ENCODE measurements at regions not wholly inside any gene's neighbourhood (a gene's known extent, or its start where the extent isn't known, plus 50 kb on each side); places are given as distances from the start of the nearest gene placed in this dataset.

DNA sequence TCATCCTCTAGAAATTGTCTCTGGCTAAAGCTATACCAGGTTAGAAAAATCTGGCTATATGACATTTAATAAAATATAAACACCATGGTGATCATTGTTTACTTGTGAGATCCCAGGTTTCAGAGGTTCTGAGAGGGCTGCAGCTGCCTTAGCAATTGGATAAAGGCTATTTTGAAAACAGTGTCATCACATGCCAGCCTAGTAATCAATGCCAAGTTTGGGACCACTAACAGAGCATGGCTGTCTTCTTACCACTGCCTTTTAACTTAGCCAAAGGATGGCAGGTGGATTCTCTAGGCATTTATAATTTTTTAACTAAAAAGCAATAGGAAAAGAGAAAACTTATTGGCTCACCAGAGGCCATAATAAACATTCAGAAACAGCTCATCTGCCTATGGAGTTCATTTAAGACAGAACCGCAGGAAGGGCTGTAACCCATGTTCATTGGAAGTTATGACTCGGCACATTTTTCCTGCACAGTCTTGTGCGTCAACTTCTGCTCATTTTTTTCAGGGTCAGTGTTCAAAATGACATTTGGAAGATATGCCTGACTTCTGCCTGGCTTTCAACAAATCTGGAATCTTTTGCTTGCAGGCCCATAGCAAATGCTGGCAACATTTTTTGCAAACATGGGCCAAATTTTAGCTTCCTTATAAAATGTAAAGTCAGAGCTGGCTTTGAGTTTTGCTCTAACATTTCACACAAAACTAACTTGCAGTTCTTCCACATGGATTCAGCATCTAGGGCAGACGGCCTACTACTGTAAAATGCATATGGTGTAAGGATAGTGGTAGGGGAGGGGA, 476.0 kb upstream of the TBL1XR1 start:
- DNase-seq (ENCODE audit: low read depth): peak; percentile 44

DNA sequence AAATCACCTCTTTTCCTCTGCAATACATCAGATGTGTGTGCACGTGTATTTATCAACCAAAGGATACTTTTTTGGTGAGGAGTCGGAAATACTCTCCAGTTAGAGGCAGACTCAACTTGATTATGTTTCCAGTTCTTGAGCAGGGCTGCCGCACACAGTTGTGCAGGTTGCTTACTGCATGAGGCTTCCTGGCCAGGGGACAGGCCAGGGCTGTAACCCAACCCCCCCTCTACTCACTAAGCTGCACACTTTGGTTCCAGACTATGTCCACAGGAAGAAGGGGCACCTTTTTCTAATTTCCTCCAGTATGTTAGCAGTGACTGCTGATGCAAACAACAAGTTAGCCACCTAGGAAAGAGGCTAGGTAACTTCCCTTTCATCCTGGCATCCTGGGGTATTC, 476.9 kb upstream of the TBL1XR1 start:
- no peak for DNase-seq (ENCODE audit: low read depth)

DNA sequence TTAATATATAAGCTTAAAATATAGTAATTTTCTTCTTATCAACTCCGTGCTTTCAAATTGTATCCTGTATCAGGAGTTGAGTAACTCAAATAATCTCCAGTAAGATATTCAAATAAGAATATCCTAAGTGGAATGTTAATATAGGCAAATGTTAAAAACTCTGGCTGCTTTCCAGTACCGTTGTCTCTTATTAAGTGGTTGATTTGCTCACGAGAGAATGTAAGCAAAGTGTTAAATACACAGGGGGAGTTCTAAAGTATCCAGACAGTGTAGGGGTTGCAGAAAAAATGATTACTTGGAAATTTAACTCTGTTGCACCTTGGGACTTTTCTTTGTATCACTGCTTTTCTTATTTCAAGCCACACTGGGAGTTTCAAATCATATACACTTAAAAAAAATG, 478.9 kb upstream of the TBL1XR1 start:
- DNase-seq (ENCODE audit: low read depth): no peak

DNA sequence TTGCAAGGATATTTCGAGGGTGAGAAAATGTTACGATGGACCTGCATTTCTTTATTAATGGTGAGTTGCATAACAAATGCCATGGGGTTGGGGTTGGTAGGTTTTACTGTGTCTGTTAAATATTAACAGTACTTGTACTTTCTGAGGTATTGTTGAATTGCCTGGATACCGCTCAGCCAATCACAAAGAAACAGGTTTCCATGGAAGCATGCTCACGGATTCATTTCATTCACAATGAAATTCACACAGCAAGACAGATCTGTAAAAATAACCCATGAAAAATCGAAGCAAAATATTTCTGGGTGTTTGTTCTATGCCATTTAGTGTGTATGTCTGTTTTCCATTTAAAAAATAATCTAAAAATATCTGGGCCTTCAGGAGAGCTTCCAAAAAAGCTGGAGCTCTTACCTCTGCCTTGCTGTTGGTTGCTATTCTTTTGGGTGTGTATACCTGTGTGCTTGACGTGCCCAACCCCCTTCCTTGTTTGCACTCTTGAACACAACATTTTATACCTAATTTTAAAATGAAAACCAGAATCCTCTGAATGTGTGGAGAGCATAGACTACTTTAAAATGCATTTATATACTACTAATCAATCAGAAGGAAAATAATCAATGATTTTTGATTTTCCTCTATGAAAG, 479.8 kb upstream of the TBL1XR1 start:
- DNase-seq (ENCODE audit: low read depth): no peak

GRCh38 chr3:177679568-177680471, 482.5 kb upstream of the TBL1XR1 start:
- DNase-seq (ENCODE audit: low read depth): peak; percentile 85

GRCh38 chr3:177680472-177680821, 483.2 kb upstream of the TBL1XR1 start:
- DNase-seq (ENCODE audit: low read depth): peak; percentile 25

GRCh38 chr3:177681156-177681555, 483.9 kb upstream of the TBL1XR1 start:
- DNase-seq (ENCODE audit: low read depth): no peak

DNA sequence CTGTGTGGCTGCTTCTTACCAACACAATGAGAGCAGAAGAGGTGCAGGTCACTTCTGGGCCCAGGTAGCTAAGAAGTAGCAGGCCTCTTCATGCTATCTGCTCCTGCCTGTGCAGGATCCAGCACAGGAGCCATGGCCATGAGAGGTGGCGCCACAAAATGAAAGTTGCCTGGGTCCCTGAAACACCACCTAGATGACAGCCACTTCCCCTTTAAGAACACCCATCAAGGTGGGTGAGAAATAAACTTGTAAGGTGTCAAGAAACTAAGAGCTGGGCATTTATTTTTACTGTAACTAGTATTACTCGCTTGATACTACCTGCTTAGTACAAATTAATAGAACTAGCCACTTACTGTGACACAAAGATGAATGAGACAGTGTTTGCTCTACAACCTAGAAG, 484.6 kb upstream of the TBL1XR1 start:
- DNase-seq (ENCODE audit: low read depth): no peak

DNA sequence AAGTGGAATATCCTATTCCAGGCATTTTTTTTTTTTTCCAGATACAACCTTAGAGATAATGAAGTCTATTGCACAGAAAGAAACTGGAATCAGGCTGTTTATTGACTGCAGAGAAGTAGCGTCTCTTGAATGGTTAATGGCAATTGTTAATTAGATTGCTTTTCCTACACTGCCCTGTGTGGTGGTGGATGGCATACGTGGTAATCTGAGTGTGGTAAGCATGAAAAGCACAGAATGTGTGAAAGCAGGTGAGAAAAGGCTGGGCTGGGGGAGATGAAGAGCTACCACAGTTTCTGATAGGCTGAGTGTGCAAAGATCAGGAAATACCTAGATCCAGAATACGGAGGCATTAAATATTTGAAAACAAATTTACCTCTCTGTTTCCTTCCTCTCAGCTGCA, 486.3 kb upstream of the TBL1XR1 start:
- DNase-seq (ENCODE audit: low read depth): no peak

DNA sequence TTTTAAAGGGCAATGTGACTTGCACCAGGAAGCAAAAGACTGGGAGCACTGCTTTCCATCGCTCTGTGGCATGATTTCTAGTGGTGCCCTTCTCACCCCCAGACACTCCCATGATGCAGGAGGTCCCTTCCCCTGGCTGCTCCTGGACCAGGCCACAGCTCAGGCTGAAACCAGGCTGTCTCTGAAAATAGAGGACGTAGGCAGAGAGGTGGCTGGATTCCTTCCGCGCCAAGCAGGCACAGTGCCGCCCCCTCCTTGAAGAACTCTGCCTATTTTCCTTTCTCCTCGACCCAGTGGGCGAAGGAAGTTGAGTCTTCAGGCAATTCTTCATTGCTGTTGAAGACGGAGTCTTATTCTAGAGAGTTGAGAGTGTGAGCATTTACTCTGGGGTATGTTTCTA, 489.4 kb upstream of the TBL1XR1 start:
- no peak for DNase-seq (ENCODE audit: low read depth)

DNA sequence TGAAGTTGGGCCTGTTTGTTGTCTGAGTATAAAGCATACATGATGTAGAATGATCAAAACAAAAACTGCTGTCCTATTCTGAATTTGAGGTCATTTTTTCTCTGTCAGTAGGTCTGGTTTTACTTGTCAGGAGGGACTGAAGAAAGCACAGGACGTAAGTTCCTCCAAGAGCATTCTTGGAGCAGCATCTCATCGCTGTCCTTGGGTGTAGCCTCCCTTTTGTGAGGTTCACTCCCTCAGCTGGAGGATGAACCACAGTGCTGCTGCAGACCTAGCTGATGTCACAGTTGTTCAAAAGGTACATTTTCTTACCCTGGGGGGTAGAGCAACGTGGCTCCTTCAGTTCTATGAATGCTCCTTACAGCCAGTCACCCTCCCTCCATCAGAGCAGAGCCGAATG, 490.0 kb upstream of the TBL1XR1 start:
- DNase-seq (ENCODE audit: low read depth): no peak

GRCh38 chr3:177688152-177688551, 490.9 kb upstream of the TBL1XR1 start:
- DNase-seq (ENCODE audit: low read depth): no peak

DNA sequence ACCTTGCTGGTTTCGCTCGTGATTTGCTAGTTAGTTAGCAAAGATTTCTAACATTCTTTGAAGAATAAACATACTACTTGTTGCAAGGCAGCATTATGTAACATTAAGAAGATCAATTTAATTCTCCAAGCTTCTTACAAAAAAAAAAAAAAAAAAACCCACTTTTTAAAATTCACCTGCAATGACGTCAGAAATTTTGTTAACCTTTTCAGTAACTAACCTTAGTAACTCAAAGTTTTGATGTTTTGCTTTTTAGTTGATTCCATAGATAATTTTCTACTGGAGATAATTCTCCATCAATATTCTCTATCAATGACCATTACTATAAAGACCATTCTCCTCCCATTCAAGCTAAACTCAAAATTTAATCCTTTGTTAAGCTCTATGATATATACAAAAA, 491.8 kb upstream of the TBL1XR1 start:
- DNase-seq (ENCODE audit: low read depth): no peak

DNA sequence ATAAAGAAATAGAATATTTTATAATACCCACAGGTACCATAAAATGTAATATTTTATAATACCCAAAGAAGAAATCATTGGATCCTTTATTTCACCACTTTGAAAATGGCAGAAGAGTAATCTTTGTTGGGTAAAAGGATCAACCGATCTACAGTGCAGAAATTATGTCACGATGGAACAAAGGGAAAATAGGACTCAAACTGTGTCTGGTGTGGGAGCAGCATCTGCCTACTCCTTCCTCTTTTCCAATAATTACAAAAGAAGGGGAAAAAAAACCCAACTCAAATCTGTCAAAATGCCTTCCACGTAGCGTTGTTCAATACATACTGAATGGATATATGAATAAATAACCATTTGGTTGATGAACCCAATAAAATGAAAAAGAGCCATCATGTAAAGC, 492.6 kb upstream of the TBL1XR1 start:
- no peak for DNase-seq (ENCODE audit: low read depth)

GRCh38 chr3:177690306-177690705, 493.0 kb upstream of the TBL1XR1 start:
- DNase-seq (ENCODE audit: low read depth): no peak

GRCh38 chr3:177692304-177692975, 495.2 kb upstream of the TBL1XR1 start:
- no peak for DNase-seq (ENCODE audit: low read depth)

DNA sequence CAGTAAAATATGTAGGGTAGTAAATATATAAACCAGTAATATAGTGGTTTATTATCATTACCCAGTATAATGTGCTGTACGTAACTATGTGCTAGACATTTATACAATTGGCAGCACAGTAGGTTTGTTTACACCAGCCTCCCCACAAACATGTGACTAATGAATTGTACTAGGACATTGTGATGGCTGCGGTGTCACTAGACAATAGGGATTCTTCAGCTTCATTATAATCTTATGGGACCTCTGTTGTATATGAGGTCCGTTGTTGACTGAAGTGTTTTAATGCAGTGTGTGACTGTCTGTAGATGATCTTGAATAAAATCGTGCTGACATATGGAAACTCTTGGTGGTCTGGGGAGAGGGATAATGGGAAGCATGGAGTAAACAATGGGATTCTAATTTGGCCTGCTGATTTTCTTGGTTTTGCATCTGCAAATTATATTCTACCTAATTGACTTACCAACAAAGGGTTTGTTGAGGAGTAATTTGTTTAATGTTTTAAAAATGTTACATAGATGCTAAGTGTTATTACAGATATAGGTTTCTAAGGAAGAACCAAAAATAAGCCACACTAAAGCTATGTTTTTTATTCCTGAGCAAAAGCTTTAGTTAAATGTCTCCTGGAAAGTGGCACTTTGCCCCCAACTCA, 496.5 kb upstream of the TBL1XR1 start:
- no peak for DNase-seq (ENCODE audit: low read depth)

DNA sequence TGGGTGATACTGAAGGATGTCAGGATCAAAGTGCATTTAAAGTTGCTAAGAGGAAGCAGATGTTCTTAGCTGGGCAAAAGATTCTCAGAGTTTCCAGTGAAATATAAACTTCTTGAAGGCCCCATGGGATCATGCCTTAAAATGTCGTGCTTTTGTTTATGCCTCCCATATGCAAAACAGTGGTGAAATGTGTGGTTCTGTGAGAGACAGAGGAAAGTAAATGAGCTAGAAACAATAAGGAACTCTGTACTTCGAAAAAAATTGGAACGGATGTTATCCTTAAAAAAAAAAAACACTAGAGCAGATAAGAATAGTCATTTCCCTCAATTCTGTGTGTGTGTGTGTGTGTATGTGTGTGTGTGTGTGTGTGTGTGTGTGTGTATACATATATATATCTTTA, 497.0 kb upstream of the TBL1XR1 start:
- no peak for DNase-seq (ENCODE audit: low read depth)

GRCh38 chr3:177694951-177695350, 497.7 kb upstream of the TBL1XR1 start:
- no peak for DNase-seq (ENCODE audit: low read depth)

GRCh38 chr3:177700117-177700516, 502.8 kb upstream of the TBL1XR1 start:
- DNase-seq (ENCODE audit: low read depth): no peak

DNA sequence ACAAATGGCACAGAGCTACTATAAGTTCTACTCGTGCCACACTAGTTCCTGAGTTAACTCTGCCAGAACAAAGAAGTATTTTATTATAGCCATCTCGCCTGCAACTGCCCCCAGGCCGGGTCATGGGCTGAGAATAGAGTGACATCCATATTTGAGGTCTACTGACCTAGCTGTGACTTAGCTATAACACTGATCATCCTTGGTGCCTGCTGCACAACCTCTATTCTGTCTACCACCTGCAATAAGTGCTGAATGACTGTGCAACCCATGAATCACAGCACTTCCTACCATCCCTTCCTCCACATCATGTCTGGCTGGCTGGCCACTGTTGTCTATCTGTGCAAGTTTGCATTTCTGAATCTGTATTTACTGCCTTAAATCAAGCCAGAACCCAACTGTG, 506.5 kb upstream of the TBL1XR1 start:
- DNase-seq (ENCODE audit: low read depth): peak; percentile 13

Data from Daoy (cell line).